Prostate gland (tissue), 2 donors: ENCODE measurements at regions not wholly inside any gene's neighbourhood (a gene's known extent, or its start where the extent isn't known, plus 50 kb on each side); places are given as distances from the start of the nearest gene placed in this dataset.

Experiments
- POLR2AphosphoS5 ChIP-seq: sonication (generic); formaldehyde crosslinking; IDR thresholded peaks from one replicate; pipeline ENCODE4 v1.6.1; 2017; ENCODE audit warnings: antibody characterized with exemption
- TF ChIP-seq, protein P1 (sequence below), 4 experiments: fragments of 200-600 bp in 2 of 4; fragments of 450-650 bp in 2 of 4; sonication (generic) in 2 of 4; IDR thresholded peaks; 1 replicate in 3 of 4; 2 replicates in 1 of 4; pipeline ENCODE4 v1.5.1; 2016 to 2019; ENCODE audit warnings: antibody characterized with exemption in 4 of 4, mild to moderate bottlenecking in 2 of 4, moderate library complexity in 2 of 4

DNA sequence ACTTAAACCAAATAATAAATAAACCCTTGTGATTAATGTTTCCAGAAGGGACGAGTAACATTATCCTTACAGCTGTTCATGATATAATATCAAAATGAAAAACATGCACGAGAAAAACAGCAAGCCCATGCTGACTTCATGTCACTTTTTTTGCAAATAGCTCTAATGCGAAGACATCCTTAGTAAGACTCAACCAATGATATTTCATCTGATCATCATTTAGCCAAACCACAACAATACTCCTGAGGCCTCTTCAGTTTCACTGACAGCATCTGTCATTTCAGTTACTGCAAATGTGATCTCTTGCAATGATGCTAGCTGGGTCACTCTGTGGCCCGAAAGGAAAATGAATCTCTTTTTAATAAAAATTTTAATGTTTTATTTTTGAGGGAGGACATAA is 74.0 kb downstream of the POLR2M start:
- TF ChIP-seq POLR2AphosphoS5, result no peak
- TF ChIP-seq, protein P1, sequence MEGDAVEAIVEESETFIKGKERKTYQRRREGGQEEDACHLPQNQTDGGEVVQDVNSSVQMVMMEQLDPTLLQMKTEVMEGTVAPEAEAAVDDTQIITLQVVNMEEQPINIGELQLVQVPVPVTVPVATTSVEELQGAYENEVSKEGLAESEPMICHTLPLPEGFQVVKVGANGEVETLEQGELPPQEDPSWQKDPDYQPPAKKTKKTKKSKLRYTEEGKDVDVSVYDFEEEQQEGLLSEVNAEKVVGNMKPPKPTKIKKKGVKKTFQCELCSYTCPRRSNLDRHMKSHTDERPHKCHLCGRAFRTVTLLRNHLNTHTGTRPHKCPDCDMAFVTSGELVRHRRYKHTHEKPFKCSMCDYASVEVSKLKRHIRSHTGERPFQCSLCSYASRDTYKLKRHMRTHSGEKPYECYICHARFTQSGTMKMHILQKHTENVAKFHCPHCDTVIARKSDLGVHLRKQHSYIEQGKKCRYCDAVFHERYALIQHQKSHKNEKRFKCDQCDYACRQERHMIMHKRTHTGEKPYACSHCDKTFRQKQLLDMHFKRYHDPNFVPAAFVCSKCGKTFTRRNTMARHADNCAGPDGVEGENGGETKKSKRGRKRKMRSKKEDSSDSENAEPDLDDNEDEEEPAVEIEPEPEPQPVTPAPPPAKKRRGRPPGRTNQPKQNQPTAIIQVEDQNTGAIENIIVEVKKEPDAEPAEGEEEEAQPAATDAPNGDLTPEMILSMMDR (IDR thresholded peaks at IDR 0.05), result no peak
